ENCODE measurements at regions not wholly inside any gene's neighbourhood (a gene's known extent, or its start where the extent isn't known, plus 50 kb on each side); places are given as distances from the start of the nearest gene placed in this dataset.

GRCh38 chr17:72303787-72304733, 183.2 kb downstream of the SOX9 start:
- H3K4me2 ChIP-seq (ENCODE audit: low read depth, low read length, poor library complexity, severe bottlenecking), result no peak overlapping the region
- H4K20me1 ChIP-seq (ENCODE audit: low read depth, low read length), result no peaks in the 10 kb centered on the region
- H3K27ac ChIP-seq (ENCODE audit: low read depth, low read length), result no peak overlapping the region
- H3K4me3 ChIP-seq (ENCODE audit: insufficient read depth, low read length, poor library complexity, severe bottlenecking), result no peak overlapping the region
- H2AFZ ChIP-seq (ENCODE audit: low read depth, low read length, severe bottlenecking), result no peak overlapping the region
- no peaks in the 10 kb centered on the region for H3K27me3 ChIP-seq (ENCODE audit: low read length)
- no peaks in the 10 kb centered on the region for H3K9me3 ChIP-seq (ENCODE audit: insufficient read depth, low read length)
- TF ChIP-seq EZH2phosphoT487 (conservative IDR thresholded peaks at IDR 0.05; ENCODE audit: low read length), result no peak
- no peak for TF ChIP-seq CTCF (IDR thresholded peaks at IDR 0.05; ENCODE audit: insufficient read depth, low read length, poor library complexity, severe bottlenecking)
- no peaks in the 10 kb centered on the region for H3K79me2 ChIP-seq (ENCODE audit: insufficient read depth, low read length)
- H3K36me3 ChIP-seq (ENCODE audit: low read length), result no peaks in the 10 kb centered on the region
- no peaks in the 10 kb centered on the region for H3K9me2 ChIP-seq (replicated peaks; ENCODE audit: insufficient read depth, low read length)
- no peaks in the 10 kb centered on the region for H3F3A ChIP-seq (ENCODE audit: insufficient read depth)
- H3K9ac ChIP-seq (ENCODE audit: low read length), result no peak overlapping the region

GRCh38 chr17:72304859-72305258, 184.0 kb downstream of the SOX9 start:
- no peaks in the 10 kb centered on the region for H3K36me3 ChIP-seq (ENCODE audit: low read length)
- H2AFZ ChIP-seq (ENCODE audit: low read depth, low read length, severe bottlenecking), result no peak overlapping the region
- no peaks in the 10 kb centered on the region for H3K9me3 ChIP-seq (ENCODE audit: insufficient read depth, low read length)
- no peak overlapping the region for H3K27ac ChIP-seq (ENCODE audit: low read depth, low read length)
- H3K27me3 ChIP-seq (ENCODE audit: low read length), result no peaks in the 10 kb centered on the region
- H3K9me2 ChIP-seq (replicated peaks; ENCODE audit: insufficient read depth, low read length), result no peaks in the 10 kb centered on the region
- H3K4me3 ChIP-seq (ENCODE audit: insufficient read depth, low read length, poor library complexity, severe bottlenecking), result no peak overlapping the region
- H3K79me2 ChIP-seq (ENCODE audit: insufficient read depth, low read length), result no peaks in the 10 kb centered on the region
- H4K20me1 ChIP-seq (ENCODE audit: low read depth, low read length), result no peaks in the 10 kb centered on the region
- no peak overlapping the region for H3K9ac ChIP-seq (ENCODE audit: low read length)
- no peak overlapping the region for H3K4me2 ChIP-seq (ENCODE audit: low read depth, low read length, poor library complexity, severe bottlenecking)
- H3F3A ChIP-seq (ENCODE audit: insufficient read depth), result no peaks in the 10 kb centered on the region
- no peak for TF ChIP-seq CTCF (IDR thresholded peaks at IDR 0.05; ENCODE audit: insufficient read depth, low read length, poor library complexity, severe bottlenecking)
- no peak for TF ChIP-seq EZH2phosphoT487 (conservative IDR thresholded peaks at IDR 0.05; ENCODE audit: low read length)

GRCh38 chr17:72305472-72305871, 184.7 kb downstream of the SOX9 start:
- no peaks in the 10 kb centered on the region for H3K79me2 ChIP-seq (ENCODE audit: insufficient read depth, low read length)
- TF ChIP-seq EZH2phosphoT487 (conservative IDR thresholded peaks at IDR 0.05; ENCODE audit: low read length) (no peak), CTCF (IDR thresholded peaks at IDR 0.05; ENCODE audit: insufficient read depth, low read length, poor library complexity, severe bottlenecking) (no peak)
- H4K20me1 ChIP-seq (ENCODE audit: low read depth, low read length), result no peaks in the 10 kb centered on the region
- no peaks in the 10 kb centered on the region for H3K27me3 ChIP-seq (ENCODE audit: low read length)
- no peak overlapping the region for H3K4me2 ChIP-seq (ENCODE audit: low read depth, low read length, poor library complexity, severe bottlenecking)
- H3K27ac ChIP-seq (ENCODE audit: low read depth, low read length), result no peak overlapping the region
- H3K9me3 ChIP-seq (ENCODE audit: insufficient read depth, low read length), result no peaks in the 10 kb centered on the region
- H3K9ac ChIP-seq (ENCODE audit: low read length), result no peak overlapping the region
- no peaks in the 10 kb centered on the region for H3K9me2 ChIP-seq (replicated peaks; ENCODE audit: insufficient read depth, low read length)
- no peak overlapping the region for H3K4me3 ChIP-seq (ENCODE audit: insufficient read depth, low read length, poor library complexity, severe bottlenecking)
- no peaks in the 10 kb centered on the region for H3K36me3 ChIP-seq (ENCODE audit: low read length)
- no peak overlapping the region for H2AFZ ChIP-seq (ENCODE audit: low read depth, low read length, severe bottlenecking)
- no peaks in the 10 kb centered on the region for H3F3A ChIP-seq (ENCODE audit: insufficient read depth)
